MM.1S (cell line): ENCODE measurements at regions not wholly inside any gene's neighbourhood (a gene's known extent, or its start where the extent isn't known, plus 50 kb on each side); places are given as distances from the start of the nearest gene placed in this dataset.

Experiments
- DNase-seq: peaks from one replicate; pipeline ENCODE4 v3.0.0-alpha.2; 2015
- H2AFZ ChIP-seq: fragments of 300-600 bp; sonication (generic); 2 replicates; pipeline ENCODE4 v1.6.0; 2016; ENCODE audit warnings: antibody characterized with exemption, low read length
- H3F3A ChIP-seq: fragments of 300-600 bp; sonication (generic); 2 replicates; pipeline ENCODE4 v1.6.1; 2016; ENCODE audit warnings: mild to moderate bottlenecking, antibody characterized with exemption, low read length, moderate library complexity, mixed read lengths; ENCODE audit not compliant: insufficient read depth
- H3K27ac ChIP-seq: fragments of 300-600 bp; sonication (generic); 2 replicates; pipeline ENCODE4 v1.5.1; 2016; ENCODE audit warnings: mild to moderate bottlenecking, low read length
- H3K27me3 ChIP-seq: fragments of 300-600 bp; sonication (generic); replicated peaks from 2 replicates; pipeline ENCODE4 v1.6.0; 2016; ENCODE audit warnings: low read length; ENCODE audit not compliant: insufficient read depth
- H3K36me3 ChIP-seq: fragments of 300-600 bp; sonication (generic); replicated peaks from 2 replicates; pipeline ENCODE4 v1.6.1; 2016; ENCODE audit warnings: mild to moderate bottlenecking, low read length, mixed read lengths; ENCODE audit not compliant: insufficient read depth
- H3K4me1 ChIP-seq: fragments of 300-600 bp; sonication (generic); 2 replicates; pipeline ENCODE4 v1.6.1; 2016; ENCODE audit warnings: low read length, mixed read lengths
- H3K4me2 ChIP-seq: fragments of 300-600 bp; sonication (generic); 2 replicates; pipeline ENCODE4 v1.6.0; 2016; ENCODE audit warnings: low read depth, low read length
- H3K4me3 ChIP-seq: fragments of 300-600 bp; sonication (generic); 2 replicates; pipeline ENCODE4 v1.5.1; 2016; ENCODE audit warnings: low read length, mixed read lengths
- H3K79me2 ChIP-seq: fragments of 300-600 bp; sonication (generic); 2 replicates; pipeline ENCODE4 v1.6.1; 2016; ENCODE audit warnings: mixed run types, low read length, mixed read lengths
- H3K9ac ChIP-seq: fragments of 300-600 bp; sonication (generic); 2 replicates; pipeline ENCODE4 v1.6.1; 2016; ENCODE audit warnings: low read length, mixed read lengths
- H3K9me2 ChIP-seq: fragments of 300-600 bp; sonication (generic); replicated peaks from 2 replicates; pipeline ENCODE4 v1.6.1; 2016; ENCODE audit warnings: mild to moderate bottlenecking, low read length, mixed read lengths; ENCODE audit not compliant: insufficient read depth
- H3K9me3 ChIP-seq: fragments of 300-600 bp; sonication (generic); replicated peaks from 2 replicates; pipeline ENCODE4 v1.6.1; 2016; ENCODE audit warnings: mild to moderate bottlenecking, low read length, mixed read lengths; ENCODE audit not compliant: insufficient read depth
- H4K20me1 ChIP-seq: fragments of 300-600 bp; sonication (generic); 2 replicates; pipeline ENCODE4 v1.6.1; 2016; ENCODE audit warnings: mild to moderate bottlenecking, low read length, moderate library complexity, mixed read lengths; ENCODE audit not compliant: insufficient read depth
- EZH2 ChIP-seq: fragments of 300-600 bp; sonication (generic); optimal IDR thresholded peaks from 2 replicates; pipeline ENCODE3; 2017; ENCODE audit warnings: low read depth, mild to moderate bottlenecking, antibody characterized with exemption, low read length, mixed read lengths
- EZH2phosphoT487 ChIP-seq: fragments of 300-600 bp; sonication (generic); IDR thresholded peaks from 2 replicates; pipeline ENCODE4 v1.6.1; 2018; ENCODE audit warnings: antibody characterized with exemption, low read length
- TF ChIP-seq, protein P1 (sequence below): fragments of 300-600 bp; sonication (generic); IDR thresholded peaks from 2 replicates; pipeline ENCODE4 v1.5.1; 2016; ENCODE audit warnings: antibody characterized with exemption, low read length, mixed read lengths

DNA sequence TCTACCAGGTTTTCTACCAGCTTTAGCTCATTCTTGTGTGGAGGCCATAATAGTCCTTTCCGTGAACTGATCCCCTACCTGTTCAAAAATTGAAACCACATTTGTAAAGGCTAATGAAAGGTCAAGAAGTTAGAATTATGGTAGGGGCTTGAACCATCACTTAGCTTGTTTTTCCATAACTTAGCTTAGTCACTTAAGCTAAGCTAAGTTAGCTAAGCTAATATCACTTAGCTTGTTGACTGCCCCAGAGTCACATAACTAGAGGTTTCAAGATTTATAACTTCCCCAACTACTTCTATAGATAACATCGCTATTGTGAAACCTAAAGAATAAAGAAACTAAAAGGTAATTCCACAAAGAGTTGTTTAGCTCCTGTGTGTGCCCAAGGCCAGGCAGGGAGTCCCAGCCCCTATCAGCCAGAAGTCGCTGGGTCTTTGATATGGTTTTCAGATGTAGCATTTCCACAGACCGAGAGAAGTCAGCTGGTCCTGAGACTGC is 131.8 kb downstream of the VEGFA start:
- DNase-seq: no peak
- H3K9ac ChIP-seq: no peak overlapping the region
- H3K27ac ChIP-seq: no peak overlapping the region

DNA sequence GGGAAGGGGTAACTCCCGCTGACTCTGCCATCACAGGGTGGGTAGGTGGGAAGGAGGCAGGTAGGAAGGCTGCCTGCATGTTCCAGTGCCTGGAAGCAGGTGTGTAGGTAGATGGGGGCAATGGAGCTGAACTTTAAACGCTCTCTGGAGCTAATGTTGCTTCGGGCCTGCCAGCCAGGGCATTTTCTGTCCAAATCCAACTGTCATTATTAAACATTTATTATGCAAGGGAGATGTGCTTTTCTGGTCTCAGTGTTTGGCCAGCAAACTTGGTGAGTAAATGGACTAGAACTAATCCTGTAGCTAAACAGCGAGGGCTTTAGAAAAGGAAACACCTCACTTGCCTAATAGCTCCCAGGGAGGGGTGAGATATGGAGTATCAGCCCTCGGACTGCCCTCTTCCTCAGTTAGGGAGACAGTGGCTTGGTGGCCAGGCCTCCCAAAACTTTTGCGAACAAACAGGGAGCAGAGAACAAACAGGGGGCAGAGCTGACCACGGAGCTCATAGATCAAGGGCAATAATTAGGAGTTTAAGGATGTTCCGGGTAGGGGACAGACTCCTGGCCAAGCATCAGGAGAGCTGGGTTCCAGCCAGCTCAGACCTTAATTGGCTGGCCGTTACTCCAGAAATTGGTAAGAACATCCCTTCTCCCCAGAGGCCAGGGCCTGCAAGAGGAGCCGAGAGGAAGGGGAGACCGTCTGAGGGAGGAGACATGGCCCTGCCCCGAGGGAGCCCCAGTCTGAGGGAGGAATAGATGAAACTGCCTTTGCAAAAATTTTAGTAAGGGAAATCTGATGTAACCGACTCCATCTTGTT is 131.1 kb downstream of the VEGFA start:
- Histone ChIP-seq H3K27ac (no peak overlapping the region), H3K4me1 (no peaks in the 10 kb centered on the region), H3K4me3 (no peak overlapping the region), H3K9me2 (no peaks in the 10 kb centered on the region), H3K9me3 (no peaks in the 10 kb centered on the region), H3K4me2 (no peak overlapping the region), H3F3A (no peaks in the 10 kb centered on the region), H3K36me3 (no peaks in the 10 kb centered on the region), H3K9ac (no peak overlapping the region), H3K27me3 (no peaks in the 10 kb centered on the region), H4K20me1 (no peaks in the 10 kb centered on the region), H2AFZ (no peak overlapping the region), H3K79me2 (no peaks in the 10 kb centered on the region)
- TF ChIP-seq EZH2phosphoT487: no peak
- no peak for TF ChIP-seq EZH2
- TF ChIP-seq, protein P1, sequence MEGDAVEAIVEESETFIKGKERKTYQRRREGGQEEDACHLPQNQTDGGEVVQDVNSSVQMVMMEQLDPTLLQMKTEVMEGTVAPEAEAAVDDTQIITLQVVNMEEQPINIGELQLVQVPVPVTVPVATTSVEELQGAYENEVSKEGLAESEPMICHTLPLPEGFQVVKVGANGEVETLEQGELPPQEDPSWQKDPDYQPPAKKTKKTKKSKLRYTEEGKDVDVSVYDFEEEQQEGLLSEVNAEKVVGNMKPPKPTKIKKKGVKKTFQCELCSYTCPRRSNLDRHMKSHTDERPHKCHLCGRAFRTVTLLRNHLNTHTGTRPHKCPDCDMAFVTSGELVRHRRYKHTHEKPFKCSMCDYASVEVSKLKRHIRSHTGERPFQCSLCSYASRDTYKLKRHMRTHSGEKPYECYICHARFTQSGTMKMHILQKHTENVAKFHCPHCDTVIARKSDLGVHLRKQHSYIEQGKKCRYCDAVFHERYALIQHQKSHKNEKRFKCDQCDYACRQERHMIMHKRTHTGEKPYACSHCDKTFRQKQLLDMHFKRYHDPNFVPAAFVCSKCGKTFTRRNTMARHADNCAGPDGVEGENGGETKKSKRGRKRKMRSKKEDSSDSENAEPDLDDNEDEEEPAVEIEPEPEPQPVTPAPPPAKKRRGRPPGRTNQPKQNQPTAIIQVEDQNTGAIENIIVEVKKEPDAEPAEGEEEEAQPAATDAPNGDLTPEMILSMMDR: no peak
- no peak for DNase-seq

More for the DNA sequence above, 131.8 kb downstream of the VEGFA start:
- Histone ChIP-seq H3K9me2 (no peaks in the 10 kb centered on the region), H3K9me3 (no peaks in the 10 kb centered on the region), H3K4me1 (no peaks in the 10 kb centered on the region), H3K79me2 (no peaks in the 10 kb centered on the region), H3K4me3 (no peak overlapping the region), H3K27me3 (no peaks in the 10 kb centered on the region), H3K36me3 (no peaks in the 10 kb centered on the region), H3F3A (no peaks in the 10 kb centered on the region), H3K4me2 (no peak overlapping the region), H4K20me1 (no peaks in the 10 kb centered on the region), H2AFZ (no peak overlapping the region)
- TF ChIP-seq EZH2 (no peak), EZH2phosphoT487 (no peak)
- TF ChIP-seq, protein P1: no peak

DNA sequence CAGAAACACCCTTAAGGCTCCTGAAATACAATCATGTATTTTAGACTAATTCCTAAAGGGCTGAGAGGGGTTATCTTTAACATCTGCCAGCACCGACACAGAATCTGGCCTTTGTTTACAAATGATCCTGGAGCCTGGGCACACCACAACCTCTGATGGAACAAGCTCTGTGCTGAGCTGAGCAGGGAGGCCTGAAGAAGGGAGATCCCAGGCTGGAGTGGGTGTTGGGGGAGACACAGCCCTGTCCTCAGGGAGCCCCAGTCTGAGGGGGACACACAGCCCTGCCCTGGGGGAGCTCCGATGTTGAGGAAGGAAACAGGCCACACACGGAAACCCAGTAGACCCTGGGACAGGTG is 130.5 kb downstream of the VEGFA start:
- H3K36me3 ChIP-seq: no peaks in the 10 kb centered on the region
- no peaks in the 10 kb centered on the region for H3K9me2 ChIP-seq
- no peak overlapping the region for H3K9ac ChIP-seq
- no peak for TF ChIP-seq EZH2phosphoT487
- no peak for TF ChIP-seq EZH2
- TF ChIP-seq, protein P1: no peak
- no peaks in the 10 kb centered on the region for H3K79me2 ChIP-seq
- no peaks in the 10 kb centered on the region for H3K9me3 ChIP-seq
- no peak overlapping the region for H3K4me3 ChIP-seq
- no peaks in the 10 kb centered on the region for H3K27me3 ChIP-seq
- no peaks in the 10 kb centered on the region for H3K4me1 ChIP-seq
- H2AFZ ChIP-seq: no peak overlapping the region
- H3K27ac ChIP-seq: no peak overlapping the region
- no peaks in the 10 kb centered on the region for H4K20me1 ChIP-seq
- no peaks in the 10 kb centered on the region for H3F3A ChIP-seq
- DNase-seq: no peak
- no peak overlapping the region for H3K4me2 ChIP-seq
